NCI-H2196 treated with DMSO at 0.1 percent for 48 hours (cell line): ENCODE measurements at regions not wholly inside any gene's neighbourhood (a gene's known extent, or its start where the extent isn't known, plus 50 kb on each side); places are given as distances from the start of the nearest gene placed in this dataset.

Experiments
- DNase-seq: peaks from one replicate; lab custom pipeline; 2025; ENCODE audit not compliant: unreplicated experiment; lab: John Stamatoyannopoulos, UW

DNA sequence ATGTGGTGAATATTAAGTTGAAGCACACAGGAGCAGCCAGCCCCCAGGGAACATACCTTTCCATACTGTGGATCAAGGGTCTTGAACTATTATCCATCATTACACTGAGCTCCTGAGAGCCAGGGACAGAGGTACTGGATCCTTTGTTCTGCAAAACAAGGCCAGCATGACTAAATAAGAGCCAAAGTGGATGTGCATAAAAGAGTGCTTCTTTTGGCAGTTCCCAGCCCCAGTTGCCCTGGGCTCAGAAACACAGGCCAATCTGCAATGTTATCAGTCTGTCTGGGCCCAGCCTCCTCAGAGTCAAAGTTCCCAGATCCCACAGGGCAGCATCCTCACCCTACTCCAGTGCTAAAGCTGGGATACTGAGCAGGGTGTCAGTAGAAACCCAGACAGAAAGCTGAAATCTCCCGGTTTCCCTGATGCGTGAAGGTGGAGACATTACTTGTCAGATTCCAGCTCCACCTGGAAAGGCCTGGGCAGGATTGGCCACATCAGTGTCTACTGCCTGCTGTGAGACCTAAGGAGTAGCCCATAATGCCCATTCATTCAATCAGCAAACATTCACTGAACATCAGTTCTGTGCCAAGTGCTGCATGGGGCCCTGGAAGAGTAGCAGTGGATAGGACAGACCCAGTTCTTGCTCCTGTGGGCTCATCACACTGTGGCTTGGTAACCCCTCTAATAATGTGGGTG lies 342.7 kb downstream of the CXCL12 start:
- DNase-seq, result no peak

DNA sequence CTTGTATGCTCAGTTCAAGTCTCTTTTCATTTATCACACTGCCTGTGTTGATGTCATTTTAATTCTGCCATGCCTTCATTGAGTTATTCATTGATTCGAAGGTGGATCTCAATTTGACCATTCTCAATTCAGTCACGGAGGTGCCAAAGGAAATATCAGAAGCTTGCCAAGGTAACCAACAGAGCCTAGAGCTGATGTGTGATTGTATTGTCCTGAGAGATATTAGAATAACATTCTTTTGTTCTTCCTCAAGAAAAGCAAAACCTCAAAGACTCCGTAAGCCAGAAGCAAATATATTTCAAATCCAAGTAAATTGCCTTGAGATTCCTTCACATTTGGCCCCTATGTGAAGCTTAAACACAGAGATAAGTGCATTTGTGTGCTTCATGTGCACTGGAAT lies 345.3 kb downstream of the CXCL12 start:
- no peak for DNase-seq

DNA sequence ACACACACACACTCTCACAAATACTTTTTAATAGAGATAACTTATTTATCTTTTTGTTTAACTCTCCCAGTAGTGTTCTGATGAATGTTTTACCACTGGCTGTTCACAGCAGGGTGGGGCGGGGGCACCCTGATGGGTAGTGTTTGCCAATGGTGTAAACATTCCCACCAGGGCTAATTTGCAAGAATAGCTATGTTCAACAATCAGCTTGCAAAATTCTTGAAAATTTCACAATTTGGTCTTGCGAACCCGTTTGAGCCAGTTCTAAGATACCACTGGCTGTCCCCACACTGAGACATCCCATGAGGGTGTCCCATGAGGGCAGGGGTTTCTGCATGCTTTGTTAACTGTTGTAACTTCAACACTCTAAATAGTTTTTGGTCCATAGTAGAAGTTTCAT lies 348.5 kb downstream of the CXCL12 start:
- no peak for DNase-seq

DNA sequence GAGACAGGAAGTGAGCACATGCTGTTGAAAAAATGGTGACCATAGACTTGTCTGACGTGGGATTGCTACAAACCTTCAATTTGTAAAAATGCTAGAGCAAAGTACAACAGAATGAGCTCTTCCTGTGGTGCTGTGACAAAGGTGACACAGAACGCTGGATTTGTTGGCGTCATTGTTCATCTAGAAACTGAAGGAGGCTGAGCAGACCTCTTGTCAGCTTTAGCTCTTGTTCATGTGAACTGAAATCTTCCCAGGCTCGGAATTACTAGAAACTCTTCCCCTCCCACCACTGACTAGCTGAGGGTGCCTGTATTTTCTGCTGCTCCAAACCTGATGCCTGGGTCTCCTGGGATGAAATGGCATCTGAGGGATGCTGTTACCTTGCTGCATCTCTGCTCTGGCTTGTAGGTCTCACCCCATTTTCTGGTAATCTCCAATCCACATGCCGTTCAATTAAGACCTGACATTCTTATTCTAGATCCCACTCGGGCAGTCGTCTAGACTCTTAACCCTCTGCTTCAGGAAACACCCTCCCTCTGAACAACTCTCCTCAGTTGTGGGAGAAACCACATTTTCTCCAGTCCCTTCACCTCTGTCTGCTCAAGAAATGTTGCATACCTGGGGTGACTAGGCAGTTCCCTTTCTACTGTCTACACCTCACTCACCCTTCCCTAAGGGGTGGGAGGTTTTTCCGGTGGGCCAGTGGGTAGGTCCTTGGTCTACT lies 349.3 kb downstream of the CXCL12 start:
- no peak for DNase-seq

DNA sequence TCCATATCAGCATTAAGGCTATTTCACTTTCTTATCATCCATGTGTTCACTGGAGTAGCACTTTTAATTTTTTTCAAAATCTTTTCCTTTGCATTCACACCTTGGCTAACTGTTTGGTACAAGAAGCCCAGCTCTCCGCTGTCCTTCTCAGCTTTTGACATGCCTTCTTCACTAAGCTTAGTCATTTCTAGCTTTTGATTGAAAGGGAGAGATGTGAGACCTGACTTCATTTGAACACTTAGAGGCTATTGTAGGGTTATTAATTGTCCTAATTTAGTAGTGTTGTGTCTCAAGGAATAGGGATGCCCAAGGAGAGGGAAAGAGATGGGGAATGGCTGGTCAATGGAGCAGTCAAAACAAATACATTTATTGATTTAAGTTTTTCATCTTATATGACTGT lies 350.0 kb downstream of the CXCL12 start:
- no peak for DNase-seq

DNA sequence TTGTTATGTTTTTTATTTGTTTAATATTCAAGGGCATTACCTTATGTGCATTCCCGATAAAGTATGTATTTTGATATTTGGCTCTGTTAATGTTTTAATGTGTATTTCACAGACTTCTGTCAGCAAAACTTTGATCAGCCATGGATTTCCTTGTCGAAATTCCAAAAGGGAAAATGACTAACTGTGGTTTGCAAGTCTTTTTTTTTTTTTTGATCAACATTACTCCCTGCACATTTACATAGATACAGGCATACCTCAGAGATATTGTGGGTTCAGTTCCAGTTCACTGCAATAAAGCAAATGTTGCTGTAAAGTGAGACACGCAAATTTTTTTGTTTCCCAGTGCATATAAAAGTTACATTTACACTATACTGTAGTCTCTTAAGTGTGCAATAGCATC lies 351.9 kb downstream of the CXCL12 start:
- no peak for DNase-seq

DNA sequence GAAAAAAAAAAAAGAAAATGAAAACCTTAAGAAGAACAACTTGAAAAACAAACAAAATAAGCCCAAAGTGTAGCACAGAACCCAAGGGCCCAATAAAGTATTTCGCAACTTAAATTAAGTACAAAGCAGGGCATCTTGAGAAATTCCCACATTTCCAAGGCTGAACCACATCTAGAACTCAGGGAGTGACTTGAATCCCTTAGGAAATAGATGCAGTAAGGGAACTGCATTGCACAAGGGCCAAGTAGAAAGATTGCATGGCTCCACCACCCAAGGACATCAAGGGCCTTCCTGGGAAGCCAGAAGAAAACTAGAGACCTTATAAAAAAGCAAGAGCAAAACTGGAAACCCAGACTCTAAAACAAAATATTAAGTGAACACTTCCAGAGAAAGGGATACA lies 352.7 kb downstream of the CXCL12 start:
- no peak for DNase-seq

DNA sequence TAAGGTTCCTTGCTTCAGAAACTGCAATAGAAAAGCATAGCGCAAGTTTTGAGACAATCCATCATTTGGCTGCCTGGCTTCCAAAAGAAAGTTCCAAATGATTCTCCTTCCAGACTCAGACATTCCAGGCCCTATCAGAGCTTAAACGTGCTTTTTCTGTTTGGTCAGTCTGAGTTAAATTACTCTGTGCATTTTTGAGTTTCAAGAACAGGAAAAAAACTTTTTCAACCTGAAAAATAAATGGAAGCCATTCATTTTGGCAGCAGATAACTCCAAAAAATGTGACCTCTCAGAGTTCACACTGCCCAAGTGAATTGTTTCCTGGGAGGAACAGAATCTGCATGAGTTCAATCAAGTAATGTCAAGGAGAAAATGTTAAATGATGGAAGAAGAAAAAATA lies 354.2 kb downstream of the CXCL12 start:
- no peak for DNase-seq

DNA sequence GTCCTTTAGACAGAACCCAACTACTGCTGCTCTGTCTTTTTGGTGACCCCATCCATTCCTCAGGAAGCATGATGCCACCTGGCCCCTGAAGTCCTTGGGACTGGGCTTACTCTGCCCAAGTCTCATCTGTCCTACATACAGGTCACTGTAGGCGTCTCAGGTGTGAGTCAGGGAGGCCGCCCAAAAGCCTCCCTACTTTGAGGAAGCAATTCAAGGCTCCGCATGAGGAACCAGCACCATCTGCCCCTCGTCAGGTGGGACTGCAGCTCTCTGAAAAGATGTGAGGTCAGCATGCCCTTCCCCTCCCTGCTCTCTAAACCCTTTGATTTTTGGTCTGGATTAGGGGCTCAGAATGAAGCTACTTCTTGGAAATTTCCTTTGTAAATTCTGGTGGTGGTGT lies 354.8 kb downstream of the CXCL12 start:
- no peak for DNase-seq

DNA sequence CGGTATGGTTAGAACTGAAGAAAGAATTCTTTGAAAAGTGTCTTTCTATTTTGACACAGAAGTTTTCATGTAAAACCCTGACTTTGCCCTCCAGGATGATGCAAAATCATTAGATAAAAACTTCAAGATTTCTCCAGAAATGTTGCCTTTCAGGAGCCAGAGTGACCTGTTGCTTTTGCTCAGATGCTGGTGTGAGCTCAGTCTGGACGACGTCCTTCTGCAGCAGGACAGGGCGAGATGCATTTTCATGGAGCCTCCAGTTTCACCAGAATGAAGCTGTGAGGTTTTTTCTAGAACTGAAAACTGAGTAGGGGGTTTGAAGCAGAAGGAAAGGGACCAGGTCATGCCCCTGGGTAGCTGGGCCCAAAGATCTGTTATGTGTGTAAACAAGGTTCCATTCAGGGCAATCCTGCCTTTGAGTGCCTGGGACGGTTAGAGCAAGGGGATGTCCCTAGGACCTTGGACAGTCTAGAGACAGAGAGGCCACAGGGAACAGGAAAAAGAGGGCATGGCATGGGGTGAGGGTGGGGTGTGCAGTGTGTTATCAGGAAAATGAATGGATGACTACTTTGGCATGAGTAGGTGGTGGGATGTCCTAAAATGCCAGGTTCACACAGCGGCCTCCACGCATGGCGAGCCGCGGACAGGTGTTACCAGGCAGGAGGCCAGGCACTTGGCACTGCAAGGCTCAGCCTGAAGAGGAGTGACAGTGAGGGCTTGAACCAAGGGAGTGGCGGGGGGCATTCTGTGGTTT lies 356.3 kb downstream of the CXCL12 start:
- no peak for DNase-seq

DNA sequence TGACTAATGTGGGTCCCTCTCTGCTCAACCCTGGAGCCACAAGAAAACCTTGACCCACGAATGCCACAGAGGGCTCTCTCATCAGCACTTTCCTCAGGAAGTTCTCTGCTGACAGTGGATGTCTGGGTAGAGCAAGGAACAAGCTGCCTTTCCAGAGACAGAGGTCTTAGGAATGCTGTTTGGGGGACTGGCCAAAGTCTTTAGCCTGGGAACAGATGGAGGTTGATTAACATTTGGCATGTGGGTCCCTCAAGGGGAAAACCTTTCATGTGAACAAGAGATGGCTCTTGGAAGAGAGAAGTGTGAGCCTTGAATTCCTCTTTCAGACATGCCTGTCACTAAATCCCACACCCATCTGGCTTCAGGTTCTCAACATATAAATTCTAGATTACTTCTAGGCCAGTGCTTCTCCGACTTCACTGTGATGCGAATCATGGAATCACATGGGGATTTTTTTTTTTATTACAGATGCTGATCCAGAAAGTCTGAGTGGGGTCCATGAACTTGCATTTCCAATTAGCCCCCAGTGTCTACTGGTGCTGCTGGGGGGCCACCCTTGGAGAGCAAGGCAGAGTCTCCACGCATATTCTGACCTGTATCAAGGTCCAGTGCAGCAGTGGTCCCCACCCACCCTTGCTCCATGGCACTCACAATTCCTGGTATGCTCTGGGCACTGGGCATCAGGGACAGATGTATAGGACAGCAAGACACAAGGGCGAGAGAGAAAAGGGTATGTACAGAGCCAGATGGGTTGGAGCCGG lies 360.4 kb downstream of the CXCL12 start:
- DNase-seq, result no peak

DNA sequence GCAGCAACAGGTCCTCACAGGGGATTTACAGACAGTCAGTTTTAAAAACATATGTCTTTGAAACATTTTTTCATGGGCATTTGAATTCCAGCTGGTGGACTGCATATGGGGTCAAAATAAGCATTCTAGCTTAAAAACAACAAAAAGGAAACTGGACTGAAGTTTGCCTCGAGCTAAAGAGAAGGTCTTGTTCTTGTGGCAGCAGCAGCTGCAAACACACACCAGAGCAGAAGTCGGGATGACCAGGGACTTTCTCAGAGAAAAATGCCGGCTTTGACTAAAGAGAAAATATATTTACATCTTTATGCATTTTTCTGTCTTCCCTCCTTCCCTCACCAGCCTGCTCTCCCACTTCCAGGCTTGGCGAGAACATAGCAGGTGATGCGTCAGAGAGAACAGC lies 361.4 kb downstream of the CXCL12 start:
- no peak for DNase-seq

DNA sequence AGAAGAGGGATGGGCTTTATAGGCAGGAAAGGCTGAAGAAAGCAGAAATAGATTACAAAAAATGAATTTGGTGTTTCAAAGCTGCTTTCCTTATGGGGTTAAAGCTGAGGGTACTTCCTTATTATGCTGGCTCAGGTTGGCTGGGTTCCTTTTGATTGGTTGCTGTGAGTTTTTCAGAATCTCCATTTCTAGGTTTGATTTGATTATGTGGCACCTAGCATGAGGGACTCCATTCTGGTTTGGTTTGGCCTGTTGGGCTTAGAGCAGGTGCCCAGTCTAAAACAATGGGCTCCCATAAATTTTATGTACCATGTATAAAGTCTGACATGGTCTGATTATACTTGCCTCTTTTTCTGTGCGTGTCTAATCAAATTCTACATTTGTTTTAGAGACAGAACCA lies 362.7 kb downstream of the CXCL12 start:
- DNase-seq, result no peak

DNA sequence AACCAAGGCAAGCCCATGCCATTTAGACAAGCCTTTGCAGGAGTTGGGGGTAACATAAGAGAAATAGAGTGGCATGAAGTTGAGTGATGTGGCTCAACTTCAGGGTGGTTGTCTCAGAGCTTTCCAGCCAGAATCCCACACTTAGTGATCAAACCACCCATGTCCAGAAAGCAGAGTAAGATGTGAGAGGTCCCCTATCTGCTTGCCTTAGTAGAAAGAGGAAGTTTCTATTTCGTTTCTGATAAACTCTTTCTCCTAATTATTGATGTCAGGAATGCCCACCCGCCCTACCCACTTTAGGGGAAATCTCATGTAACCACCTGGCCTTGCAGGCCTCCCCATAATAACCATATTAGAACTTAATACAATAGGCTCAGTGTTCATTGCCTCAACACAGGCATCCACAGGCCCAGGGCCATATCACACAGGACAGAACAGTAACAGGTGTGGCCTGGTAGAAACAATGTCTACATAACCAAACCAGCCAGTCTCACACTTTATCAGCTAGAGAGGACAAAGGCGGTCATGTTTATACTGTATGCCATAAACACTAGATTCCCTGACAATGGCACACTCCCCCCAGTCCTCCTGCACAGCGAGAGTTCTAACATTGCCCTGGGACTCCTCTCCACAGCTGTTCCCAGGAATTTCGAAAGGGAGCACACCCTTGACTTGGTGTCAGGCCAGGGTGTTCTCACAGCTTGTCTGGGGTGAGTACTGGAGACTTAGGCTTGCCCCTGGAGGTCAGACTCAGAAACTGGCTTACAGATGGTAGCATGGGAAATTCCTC lies 364.4 kb downstream of the CXCL12 start:
- no peak for DNase-seq

DNA sequence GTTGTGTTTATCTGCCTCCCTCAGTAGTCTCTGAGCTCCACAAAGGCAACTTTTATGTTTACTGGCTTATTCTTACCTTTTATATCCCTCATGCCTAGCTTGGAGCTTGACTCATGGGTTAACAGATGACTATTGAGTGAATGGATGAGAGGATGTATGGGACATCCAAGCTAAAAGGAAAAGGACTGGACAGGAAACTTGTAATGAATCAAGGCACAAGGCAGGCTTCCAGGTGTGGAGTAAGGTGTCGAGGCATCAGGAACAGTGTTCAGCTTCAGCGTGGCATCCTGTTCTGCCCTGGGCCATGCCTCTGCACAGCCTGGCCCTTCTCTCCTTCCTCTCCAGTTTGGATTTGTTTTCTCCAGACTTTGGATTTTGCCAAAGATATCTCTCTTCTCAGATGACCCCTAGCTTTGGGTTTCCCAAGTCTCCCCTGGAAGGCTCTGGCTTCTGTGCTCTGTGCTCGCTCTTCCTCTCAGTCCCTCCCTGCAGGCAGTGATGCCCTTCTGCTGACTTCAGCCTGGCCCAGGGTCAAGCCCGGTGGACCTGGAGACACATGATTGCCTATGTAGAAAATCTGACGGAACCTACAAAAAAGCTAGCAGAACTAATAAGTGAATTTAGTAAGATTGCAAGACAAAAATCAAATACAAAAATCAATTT lies 367.3 kb downstream of the CXCL12 start:
- DNase-seq, result no peak

DNA sequence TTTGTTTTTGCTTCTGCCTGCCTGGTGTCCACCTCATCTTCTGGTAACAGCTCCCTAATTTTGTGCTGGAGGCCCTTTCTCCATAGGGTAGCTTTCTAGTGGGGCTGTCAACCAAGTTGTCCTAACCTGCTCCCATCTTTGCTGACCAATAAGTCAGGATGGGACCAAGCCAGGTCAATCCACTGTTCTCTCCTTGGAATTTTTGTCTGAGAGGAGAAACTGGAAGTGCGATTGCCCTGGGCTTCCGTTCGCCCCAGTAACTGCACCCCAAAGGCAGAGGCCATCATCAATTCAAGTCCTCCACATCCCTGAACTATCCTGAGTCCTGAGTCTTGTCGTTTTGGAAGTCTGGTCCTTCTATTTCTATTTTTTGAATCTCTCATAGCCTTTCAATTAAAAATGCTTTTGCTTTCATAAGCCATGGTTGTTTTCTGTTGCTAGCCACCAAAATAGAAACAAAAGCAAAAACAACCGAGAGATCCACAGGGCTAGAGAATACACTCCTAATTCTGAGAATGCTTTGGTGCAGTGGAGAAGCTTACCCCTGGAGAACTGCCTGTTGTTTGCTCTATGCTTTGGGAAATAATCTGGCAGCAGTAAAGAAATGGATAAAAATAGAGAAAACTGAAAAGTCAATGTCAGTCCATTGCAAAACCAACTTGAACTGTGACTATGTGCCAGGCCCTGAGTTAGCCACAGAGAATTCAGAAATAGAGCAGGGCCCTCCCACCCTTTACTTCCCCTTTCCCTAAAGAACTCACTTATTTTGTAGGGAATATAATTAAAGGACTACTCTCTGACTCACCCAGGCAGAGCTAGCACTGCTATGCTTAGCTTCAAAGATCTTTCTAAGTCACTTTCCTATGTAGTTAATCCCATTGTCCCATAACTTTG lies 368.1 kb downstream of the CXCL12 start:
- DNase-seq, result no peak

DNA sequence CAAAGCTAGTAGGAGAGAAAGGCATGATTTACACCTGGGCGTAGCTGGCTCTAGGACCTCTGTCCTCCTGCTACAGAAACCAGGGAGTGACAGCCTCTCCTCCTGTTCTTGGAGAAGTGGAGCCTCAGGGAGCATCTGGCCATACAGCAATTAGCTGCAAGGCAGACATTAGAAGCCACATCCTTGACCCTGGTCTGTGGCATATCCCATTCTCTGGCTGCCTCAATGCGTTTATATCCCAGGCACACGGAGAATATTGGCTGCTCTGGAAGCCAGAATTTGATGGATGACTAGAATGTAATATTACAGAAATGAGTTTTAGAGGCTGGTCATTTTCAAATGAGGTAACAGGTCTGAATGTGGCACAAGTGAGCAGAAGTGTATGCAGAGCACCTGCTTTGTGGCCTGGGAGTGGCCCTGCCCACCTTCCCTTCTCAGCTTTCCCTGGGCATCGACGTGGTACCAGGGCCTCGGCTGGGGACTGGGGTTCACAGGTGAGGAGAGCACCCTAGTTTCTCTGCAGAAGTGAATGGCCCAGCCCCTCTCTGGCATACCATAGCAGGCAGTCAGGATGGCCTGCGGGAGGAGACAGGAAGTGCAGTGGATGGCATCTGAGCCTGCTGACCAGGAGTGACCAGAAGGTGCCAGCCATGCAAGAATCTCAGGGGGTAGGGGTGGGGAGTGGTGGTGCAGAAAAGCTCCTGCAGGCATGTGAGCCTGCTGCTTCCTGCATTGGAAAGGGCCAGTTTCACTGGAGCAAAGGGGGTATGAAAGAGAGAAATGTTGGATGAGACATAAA lies 367.2 kb upstream of the ZNF32 start:
- no peak for DNase-seq

DNA sequence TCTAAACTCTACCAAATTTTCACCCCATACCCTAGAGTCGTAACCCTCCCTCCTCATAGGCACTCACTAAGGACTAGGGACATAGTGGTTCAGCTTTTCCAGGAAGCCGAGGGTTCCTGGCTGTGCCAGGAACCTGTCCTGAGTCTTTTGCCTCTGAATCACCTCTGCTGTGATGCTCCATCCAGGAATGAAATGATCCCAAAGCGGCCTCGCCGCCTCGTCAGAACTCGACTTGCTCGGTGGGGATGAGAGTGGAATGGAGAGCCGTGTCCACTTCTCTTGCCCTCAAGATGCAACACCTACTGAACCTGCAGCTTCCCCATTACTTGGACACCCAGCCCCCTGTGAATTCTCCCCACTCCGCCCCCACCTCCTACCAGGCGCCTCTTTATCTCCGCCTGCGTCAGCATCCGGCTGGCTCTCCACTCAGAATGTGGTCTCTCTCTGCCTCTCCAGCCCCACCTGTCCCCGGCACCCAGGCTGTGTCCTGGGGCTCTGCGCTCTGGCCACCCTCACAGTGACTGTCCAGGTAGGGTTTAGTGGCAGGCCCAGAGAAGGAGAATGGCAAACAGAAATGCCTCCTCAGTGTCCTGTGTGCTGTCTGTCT lies 366.1 kb upstream of the ZNF32 start:
- no peak for DNase-seq
